BE2C (cell line): ENCODE measurements at regions not wholly inside any gene's neighbourhood (a gene's known extent, or its start where the extent isn't known, plus 50 kb on each side); places are given as distances from the start of the nearest gene placed in this dataset.

Experiments used
- DNase-seq: peaks from one replicate; pipeline ENCODE4 v3.0.0-alpha.2; 2020
- H3K27me3 ChIP-seq: fragments of 250-450 bp; sonication (Bioruptor Pico); 2 replicates; pipeline ENCODE4 v1.5.1; 2020; ENCODE audit warnings: mild to moderate bottlenecking
- H3K36me3 ChIP-seq: fragments of 250-450 bp; sonication (Bioruptor Pico); 2 replicates; pipeline ENCODE4 v1.5.1; 2020; ENCODE audit warnings: mild to moderate bottlenecking
- H3K4me1 ChIP-seq: fragments of 250-450 bp; sonication (Bioruptor Pico); 2 replicates; pipeline ENCODE4 v1.5.1; 2020
- H3K4me3 ChIP-seq: 2 replicates; pipeline ENCODE4 v1.5.1; 2011; ENCODE audit warnings: low read depth, low read length
- H3K9me3 ChIP-seq: fragments of 250-450 bp; sonication (Bioruptor Pico); 2 replicates; pipeline ENCODE4 v1.5.1; 2020
- TF ChIP-seq, protein P1 (sequence below): IDR thresholded peaks from 2 replicates; pipeline ENCODE4 v1.5.1; 2012; ENCODE audit warnings: mild to moderate bottlenecking, low read depth, low read length

DNA sequence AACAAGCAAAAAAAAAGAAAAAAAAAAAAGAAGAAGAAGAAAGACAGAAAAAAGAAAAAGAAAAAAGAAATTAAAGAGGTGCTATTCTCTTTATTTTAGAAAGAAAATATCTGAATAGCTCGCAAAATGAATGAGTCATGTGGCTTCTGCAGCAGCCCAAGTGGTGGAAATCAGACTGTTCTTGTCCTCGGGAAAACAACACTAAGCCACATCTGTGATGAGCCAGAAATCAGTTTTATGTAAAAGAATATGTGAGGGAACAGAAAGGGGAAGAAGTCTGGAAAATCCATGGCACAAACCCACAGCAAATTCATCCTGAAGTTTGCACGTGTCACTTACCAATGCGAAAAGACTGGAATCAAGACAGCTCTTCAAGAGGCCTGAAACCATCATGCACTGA lies 118.7 kb upstream of the GAS1 start:
- Histone ChIP-seq H3K36me3 (no peaks in the 10 kb centered on the region), H3K27me3 (no peaks in the 10 kb centered on the region), H3K4me1 (no peaks in the 10 kb centered on the region), H3K4me3 (no peak overlapping the region), H3K9me3 (no peaks in the 10 kb centered on the region)
- no peak for DNase-seq
- TF ChIP-seq, protein P1, sequence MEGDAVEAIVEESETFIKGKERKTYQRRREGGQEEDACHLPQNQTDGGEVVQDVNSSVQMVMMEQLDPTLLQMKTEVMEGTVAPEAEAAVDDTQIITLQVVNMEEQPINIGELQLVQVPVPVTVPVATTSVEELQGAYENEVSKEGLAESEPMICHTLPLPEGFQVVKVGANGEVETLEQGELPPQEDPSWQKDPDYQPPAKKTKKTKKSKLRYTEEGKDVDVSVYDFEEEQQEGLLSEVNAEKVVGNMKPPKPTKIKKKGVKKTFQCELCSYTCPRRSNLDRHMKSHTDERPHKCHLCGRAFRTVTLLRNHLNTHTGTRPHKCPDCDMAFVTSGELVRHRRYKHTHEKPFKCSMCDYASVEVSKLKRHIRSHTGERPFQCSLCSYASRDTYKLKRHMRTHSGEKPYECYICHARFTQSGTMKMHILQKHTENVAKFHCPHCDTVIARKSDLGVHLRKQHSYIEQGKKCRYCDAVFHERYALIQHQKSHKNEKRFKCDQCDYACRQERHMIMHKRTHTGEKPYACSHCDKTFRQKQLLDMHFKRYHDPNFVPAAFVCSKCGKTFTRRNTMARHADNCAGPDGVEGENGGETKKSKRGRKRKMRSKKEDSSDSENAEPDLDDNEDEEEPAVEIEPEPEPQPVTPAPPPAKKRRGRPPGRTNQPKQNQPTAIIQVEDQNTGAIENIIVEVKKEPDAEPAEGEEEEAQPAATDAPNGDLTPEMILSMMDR = no peak

DNA sequence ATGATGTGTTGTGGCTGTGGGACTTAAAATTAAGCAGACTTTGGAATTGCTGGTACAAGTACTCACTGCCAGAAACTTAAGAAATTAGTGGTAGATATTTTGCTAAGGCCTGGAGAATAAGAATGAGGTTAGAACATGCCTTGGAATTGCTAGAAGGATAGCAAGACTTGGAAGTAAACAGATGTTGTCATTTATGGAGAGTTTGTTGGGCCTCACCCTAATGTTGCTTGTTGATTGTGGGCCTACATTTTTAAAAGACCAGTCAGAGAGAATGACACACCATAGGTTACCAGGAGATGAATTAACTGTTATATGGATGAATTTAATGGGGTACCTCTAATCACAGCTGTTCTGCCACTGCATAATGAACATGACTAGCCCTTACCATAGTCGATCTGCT lies 120.1 kb upstream of the GAS1 start:
- DNase-seq = no peak
- Histone ChIP-seq H3K4me1 (no peaks in the 10 kb centered on the region), H3K36me3 (no peaks in the 10 kb centered on the region), H3K4me3 (no peak overlapping the region), H3K9me3 (no peaks in the 10 kb centered on the region), H3K27me3 (no peaks in the 10 kb centered on the region)
- TF ChIP-seq, protein P1 = no peak

DNA sequence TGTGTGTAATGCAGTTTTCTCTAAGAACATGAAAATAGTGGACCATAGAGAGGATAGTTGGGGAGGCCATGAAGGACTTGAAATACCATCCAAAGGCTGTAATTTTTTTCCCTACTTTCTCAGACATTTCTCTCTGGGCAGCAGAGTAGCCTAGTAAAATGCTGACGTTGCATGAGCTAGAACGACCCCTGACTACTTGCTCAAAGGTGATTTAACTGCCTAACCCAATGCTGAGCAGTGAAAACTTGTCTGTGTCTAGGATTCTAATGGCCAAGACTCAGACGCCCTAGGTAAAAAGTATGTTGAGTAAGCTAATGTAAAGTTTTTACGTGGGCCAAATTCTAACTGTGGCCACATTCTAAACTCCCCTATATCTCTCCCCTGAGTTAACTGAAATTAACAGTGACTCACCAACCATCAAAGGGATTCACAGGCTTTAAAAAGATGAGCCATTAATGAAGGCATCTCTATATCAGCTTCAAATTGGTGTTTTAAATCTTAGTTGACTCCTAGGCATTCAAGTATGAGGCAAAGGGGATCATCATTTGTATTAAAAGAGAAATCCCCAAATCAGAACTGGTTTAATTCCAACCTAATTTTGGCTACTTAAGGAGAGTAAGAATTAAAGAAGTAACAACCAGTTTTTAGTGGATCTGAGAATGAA lies 121.0 kb upstream of the GAS1 start:
- TF ChIP-seq, protein P1 = no peak
- no peaks in the 10 kb centered on the region for H3K36me3 ChIP-seq
- no peaks in the 10 kb centered on the region for H3K4me1 ChIP-seq
- no peaks in the 10 kb centered on the region for H3K9me3 ChIP-seq
- no peak overlapping the region for H3K4me3 ChIP-seq
- H3K27me3 ChIP-seq = no peaks in the 10 kb centered on the region
- DNase-seq = no peak

DNA sequence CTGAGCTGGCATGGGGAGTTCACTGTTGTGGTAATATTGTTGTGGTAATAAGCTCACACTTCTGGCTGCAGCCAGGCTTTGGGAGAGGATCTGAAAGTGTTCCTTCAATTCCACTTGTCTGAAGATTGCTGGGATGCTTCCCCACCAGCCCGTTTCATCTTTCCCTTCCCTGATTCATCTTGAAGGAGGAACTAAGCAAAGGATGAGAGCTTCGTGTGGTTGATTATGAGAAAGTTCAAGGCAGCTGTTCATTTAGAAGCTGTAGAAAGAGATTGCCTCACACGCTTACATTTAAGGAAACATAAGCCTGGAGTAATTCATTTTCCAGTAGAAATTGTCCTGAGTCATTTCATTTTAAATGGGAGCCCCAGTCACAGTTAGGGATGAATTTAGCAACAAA lies 122.4 kb upstream of the GAS1 start:
- DNase-seq = no peak
- Histone ChIP-seq H3K4me1 (no peaks in the 10 kb centered on the region), H3K36me3 (no peaks in the 10 kb centered on the region), H3K9me3 (no peaks in the 10 kb centered on the region), H3K27me3 (no peaks in the 10 kb centered on the region), H3K4me3 (no peak overlapping the region)
- TF ChIP-seq, protein P1 = no peak

DNA sequence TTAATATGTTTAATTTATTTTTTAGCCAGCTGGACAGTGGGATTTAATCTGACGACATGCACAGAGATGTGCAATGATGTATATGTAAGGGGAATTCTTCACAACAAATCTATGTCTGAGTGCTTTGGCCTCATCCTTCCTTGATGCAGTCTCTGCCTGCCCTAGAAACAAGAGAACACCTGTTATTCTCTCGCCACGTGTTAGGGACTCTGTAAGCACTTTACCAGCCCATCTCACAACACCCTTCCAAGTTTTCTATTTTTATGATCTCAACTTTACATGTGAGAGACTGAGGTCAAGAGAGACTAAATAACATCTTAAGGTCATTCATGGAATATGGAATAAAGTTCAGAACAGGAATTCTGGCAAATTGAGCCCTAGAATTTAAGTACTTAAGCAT lies 123.0 kb upstream of the GAS1 start:
- no peaks in the 10 kb centered on the region for H3K9me3 ChIP-seq
- no peaks in the 10 kb centered on the region for H3K36me3 ChIP-seq
- no peak for DNase-seq
- no peaks in the 10 kb centered on the region for H3K27me3 ChIP-seq
- no peak overlapping the region for H3K4me3 ChIP-seq
- TF ChIP-seq, protein P1 = no peak
- no peaks in the 10 kb centered on the region for H3K4me1 ChIP-seq

DNA sequence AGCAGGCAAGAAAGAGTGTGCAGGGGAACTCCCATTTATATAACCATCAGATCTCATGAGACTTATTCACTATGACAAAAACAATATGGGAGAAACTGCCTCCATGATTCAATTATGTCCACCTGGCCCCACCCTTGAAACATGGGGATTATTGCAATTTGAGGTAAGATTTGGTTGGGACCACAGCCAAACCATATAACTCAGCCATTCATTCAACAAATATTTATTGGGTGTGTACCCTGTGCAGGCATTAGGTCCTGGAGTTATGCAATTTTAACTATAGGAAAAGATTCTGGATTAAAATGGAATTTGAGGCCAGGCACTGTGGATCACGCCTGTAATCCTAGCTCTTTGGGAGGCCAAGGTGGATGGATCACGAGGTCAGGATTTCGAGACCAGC lies 124.2 kb upstream of the GAS1 start:
- no peak overlapping the region for H3K4me3 ChIP-seq
- TF ChIP-seq, protein P1 = no peak
- H3K9me3 ChIP-seq = no peaks in the 10 kb centered on the region
- H3K4me1 ChIP-seq = no peaks in the 10 kb centered on the region
- no peaks in the 10 kb centered on the region for H3K27me3 ChIP-seq
- DNase-seq = no peak
- no peaks in the 10 kb centered on the region for H3K36me3 ChIP-seq
